ENCODE measurements at regions not wholly inside any gene's neighbourhood (a gene's known extent, or its start where the extent isn't known, plus 50 kb on each side); places are given as distances from the start of the nearest gene placed in this dataset.

- H3K9ac ChIP-seq (ENCODE audit: low read depth, low read length) = no peak overlapping the region
- H3K36me3 ChIP-seq (ENCODE audit: insufficient read depth, low read length) = no peaks in the 10 kb centered on the region
- H3K4me1 ChIP-seq (ENCODE audit: insufficient read depth, low read length) = no peaks in the 10 kb centered on the region
- 0 out of 3 replicates have a peak, but pooled peaks have one; percentile 40 for ATAC-seq (ENCODE audit: insufficient read depth, low read depth)
- H3K4me2 ChIP-seq (ENCODE audit: insufficient read depth, low read length) = no peak overlapping the region
- H3K9me3 ChIP-seq (ENCODE audit: insufficient read depth, low read length, severe bottlenecking) = no peaks in the 10 kb centered on the region
- DNase-seq = no peak
- no peak overlapping the region for H2AFZ ChIP-seq (ENCODE audit: low read depth, low read length)
- H3K4me3 ChIP-seq (ENCODE audit: low read depth in 1 of 2, low read length in 2 of 2) = no peak overlapping the region
- TF ChIP-seq EZH2 (IDR thresholded peaks at IDR 0.05; ENCODE audit: borderline replicate concordance, low read depth, low read length, severe bottlenecking) (no peak), CTCF (IDR thresholded peaks at IDR 0.05; ENCODE audit: borderline replicate concordance, extremely low read depth, low read length, poor library complexity, severe bottlenecking) (no peak)
- H3K27ac ChIP-seq (ENCODE audit: low read length) = no peak overlapping the region
- no peaks in the 10 kb centered on the region for H3K79me2 ChIP-seq (ENCODE audit: insufficient read depth, low read length)
- H3K27me3 ChIP-seq (ENCODE audit: insufficient read depth, low read length, poor library complexity) = peaks cover 4% of the 10 kb centered on the region
- no peaks in the 10 kb centered on the region for H4K20me1 ChIP-seq (ENCODE audit: insufficient read depth, low read length)
Observed at GRCh38 chr4:177726111-177726510, 283.9 kb upstream of the AGA start.

- Histone ChIP-seq H3K4me1 (ENCODE audit: insufficient read depth, low read length) (no peaks in the 10 kb centered on the region), H3K9me3 (ENCODE audit: insufficient read depth, low read length, severe bottlenecking) (no peaks in the 10 kb centered on the region), H3K27ac (ENCODE audit: low read length) (no peak overlapping the region), H4K20me1 (ENCODE audit: insufficient read depth, low read length) (no peaks in the 10 kb centered on the region), H3K4me2 (ENCODE audit: insufficient read depth, low read length) (no peak overlapping the region), H2AFZ (ENCODE audit: low read depth, low read length) (no peak overlapping the region), H3K36me3 (ENCODE audit: insufficient read depth, low read length) (no peaks in the 10 kb centered on the region), H3K79me2 (ENCODE audit: insufficient read depth, low read length) (no peaks in the 10 kb centered on the region), H3K9ac (ENCODE audit: low read depth, low read length) (no peak overlapping the region), H3K4me3 (ENCODE audit: low read depth in 1 of 2, low read length in 2 of 2) (no peak overlapping the region), H3K27me3 (ENCODE audit: insufficient read depth, low read length, poor library complexity) (no peaks in the 10 kb centered on the region)
- DNase-seq (no peak), ATAC-seq (ENCODE audit: insufficient read depth, low read depth) (no peak)
- TF ChIP-seq EZH2 (IDR thresholded peaks at IDR 0.05; ENCODE audit: borderline replicate concordance, low read depth, low read length, severe bottlenecking) (no peak), CTCF (IDR thresholded peaks at IDR 0.05; ENCODE audit: borderline replicate concordance, extremely low read depth, low read length, poor library complexity, severe bottlenecking) (no peak)
Observed at GRCh38 chr4:177728361-177729152, 286.3 kb upstream of the AGA start.

GRCh38 chr4:177729681-177730080 lies 287.4 kb upstream of the AGA start:
- no peak for ATAC-seq (ENCODE audit: insufficient read depth, low read depth)
- Histone ChIP-seq H3K27me3 (ENCODE audit: insufficient read depth, low read length, poor library complexity) (no peaks in the 10 kb centered on the region), H2AFZ (ENCODE audit: low read depth, low read length) (no peak overlapping the region)

More at GRCh38 chr4:177729681-177730080, 287.4 kb upstream of the AGA start:
- Histone ChIP-seq H4K20me1 (ENCODE audit: insufficient read depth, low read length) (no peaks in the 10 kb centered on the region), H3K4me1 (ENCODE audit: insufficient read depth, low read length) (no peaks in the 10 kb centered on the region), H3K4me2 (ENCODE audit: insufficient read depth, low read length) (no peak overlapping the region), H3K4me3 (ENCODE audit: low read depth in 1 of 2, low read length in 2 of 2) (no peak overlapping the region), H3K27ac (ENCODE audit: low read length) (no peak overlapping the region), H3K9ac (ENCODE audit: low read depth, low read length) (no peak overlapping the region), H3K79me2 (ENCODE audit: insufficient read depth, low read length) (no peaks in the 10 kb centered on the region), H3K9me3 (ENCODE audit: insufficient read depth, low read length, severe bottlenecking) (no peaks in the 10 kb centered on the region), H3K36me3 (ENCODE audit: insufficient read depth, low read length) (no peaks in the 10 kb centered on the region)
- no peak for DNase-seq
- TF ChIP-seq CTCF (IDR thresholded peaks at IDR 0.05; ENCODE audit: borderline replicate concordance, extremely low read depth, low read length, poor library complexity, severe bottlenecking) = no peak
- TF ChIP-seq EZH2 (IDR thresholded peaks at IDR 0.05; ENCODE audit: borderline replicate concordance, low read depth, low read length, severe bottlenecking) = no peak
